ENCODE measurements at regions not wholly inside any gene's neighbourhood (a gene's known extent, or its start where the extent isn't known, plus 50 kb on each side); places are given as distances from the start of the nearest gene placed in this dataset.
"Not testable (repeated sequence)": the region's sequence is repeated elsewhere in the genome, so short reads cannot be mapped to it uniquely, and the experiment has no call there.

DNA sequence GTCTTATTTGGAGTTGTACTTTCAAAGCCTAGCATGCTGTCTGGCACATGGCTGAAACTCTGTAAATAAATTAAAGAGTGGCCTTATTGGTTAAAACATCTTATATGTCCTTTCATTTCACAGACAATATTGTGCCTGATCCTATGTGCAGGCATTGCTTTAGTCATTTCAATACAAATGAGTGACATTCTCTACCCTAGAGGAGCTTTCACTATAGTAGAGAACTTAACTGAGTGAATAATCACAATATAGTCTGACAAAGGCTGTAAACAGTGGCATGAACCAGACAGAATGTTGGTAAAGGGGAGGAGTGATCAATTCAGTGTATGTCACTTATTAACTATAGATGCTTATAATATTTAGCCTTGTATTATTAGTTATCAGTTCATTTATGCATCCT, 481.8 kb downstream of the TFAP2B start:
- no peaks in the 10 kb centered on the region for H3K27me3 ChIP-seq (ENCODE audit: control insufficient read depth in 3 of 3, insufficient read depth in 3 of 3, low read length in 3 of 3)
- FAIRE-seq, result no peak
- H3K9me3 ChIP-seq (ENCODE audit: control insufficient read depth in 2 of 2, insufficient read depth in 1 of 2, low read depth in 1 of 2, low read length in 1 of 2), result no peaks in the 10 kb centered on the region
- H3K36me3 ChIP-seq (ENCODE audit: control insufficient read depth in 3 of 3, insufficient read depth in 2 of 3, low read depth in 1 of 3, low read length in 3 of 3), result no peaks in the 10 kb centered on the region
- H3K4me1 ChIP-seq (ENCODE audit: control insufficient read depth in 3 of 3, insufficient read depth in 2 of 3, low read depth in 1 of 3, low read length in 2 of 3), result no peaks in the 10 kb centered on the region
- H3K4me3 ChIP-seq (ENCODE audit: low read depth in 1 of 3, low read length in 3 of 3), result no peak overlapping the region
- H3K27ac ChIP-seq (ENCODE audit: low read depth in 1 of 3, low read length in 2 of 3), result no peak overlapping the region
- DNase-seq, result no peak

GRCh38 chr6:51301962-51302361, 483.3 kb downstream of the TFAP2B start:
- Histone ChIP-seq H3K4me3 (ENCODE audit: low read depth in 1 of 3, low read length in 3 of 3) (no peak overlapping the region), H3K27me3 (ENCODE audit: control insufficient read depth in 3 of 3, insufficient read depth in 3 of 3, low read length in 3 of 3) (no peaks in the 10 kb centered on the region), H3K4me1 (ENCODE audit: control insufficient read depth in 3 of 3, insufficient read depth in 2 of 3, low read depth in 1 of 3, low read length in 2 of 3) (no peaks in the 10 kb centered on the region), H3K9me3 (ENCODE audit: control insufficient read depth in 2 of 2, insufficient read depth in 1 of 2, low read depth in 1 of 2, low read length in 1 of 2) (no peaks in the 10 kb centered on the region), H3K27ac (ENCODE audit: low read depth in 1 of 3, low read length in 2 of 3) (no peak overlapping the region), H3K36me3 (ENCODE audit: control insufficient read depth in 3 of 3, insufficient read depth in 2 of 3, low read depth in 1 of 3, low read length in 3 of 3) (no peaks in the 10 kb centered on the region)
- 33 to 45% (median 33%) methylated on average over 3 of the region's 3 CpGs for WGBS, 3 donors
- FAIRE-seq (no peak), DNase-seq (no peak)

GRCh38 chr6:51302431-51302830, 483.8 kb downstream of the TFAP2B start:
- H3K9me3 ChIP-seq (ENCODE audit: control insufficient read depth in 2 of 2, insufficient read depth in 1 of 2, low read depth in 1 of 2, low read length in 1 of 2), result no peaks in the 10 kb centered on the region
- 92 to 93% (median 93%) methylated on average over 2 of the region's 2 CpGs for WGBS, 3 donors
- no peaks in the 10 kb centered on the region for H3K27me3 ChIP-seq (ENCODE audit: control insufficient read depth in 3 of 3, insufficient read depth in 3 of 3, low read length in 3 of 3)
- FAIRE-seq (no peak), DNase-seq (no peak)
- H3K4me1 ChIP-seq (ENCODE audit: control insufficient read depth in 3 of 3, insufficient read depth in 2 of 3, low read depth in 1 of 3, low read length in 2 of 3), result no peaks in the 10 kb centered on the region
- no peaks in the 10 kb centered on the region for H3K36me3 ChIP-seq (ENCODE audit: control insufficient read depth in 3 of 3, insufficient read depth in 2 of 3, low read depth in 1 of 3, low read length in 3 of 3)
- no peak overlapping the region for H3K4me3 ChIP-seq (ENCODE audit: low read depth in 1 of 3, low read length in 3 of 3)
- no peak overlapping the region for H3K27ac ChIP-seq (ENCODE audit: low read depth in 1 of 3, low read length in 2 of 3)

DNA sequence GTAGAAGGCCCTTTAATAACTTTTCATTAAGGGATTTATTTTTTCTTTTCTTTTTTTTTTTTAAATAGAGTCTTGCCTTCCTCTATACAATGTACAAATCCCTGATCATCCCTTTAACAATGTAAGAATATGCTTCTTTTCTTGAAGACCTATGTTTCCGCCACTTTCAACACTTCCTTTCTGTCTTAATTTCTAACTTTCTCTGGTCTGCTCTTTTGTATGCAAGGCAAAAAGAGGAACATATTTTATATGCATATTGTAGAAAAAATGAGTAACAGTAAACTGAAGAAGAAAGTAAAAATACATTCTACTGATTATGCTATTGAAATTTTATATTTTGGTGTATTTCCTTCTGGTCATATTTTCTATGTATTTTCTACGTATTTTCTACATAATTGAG, 484.7 kb downstream of the TFAP2B start:
- H3K4me3 ChIP-seq (ENCODE audit: low read depth in 1 of 3, low read length in 3 of 3), result no peak overlapping the region
- FAIRE-seq (no peak), DNase-seq (no peak)
- H3K27ac ChIP-seq (ENCODE audit: low read depth in 1 of 3, low read length in 2 of 3), result no peak overlapping the region
- no peaks in the 10 kb centered on the region for H3K9me3 ChIP-seq (ENCODE audit: control insufficient read depth in 2 of 2, insufficient read depth in 1 of 2, low read depth in 1 of 2, low read length in 1 of 2)
- H3K27me3 ChIP-seq (ENCODE audit: control insufficient read depth in 3 of 3, insufficient read depth in 3 of 3, low read length in 3 of 3), result no peaks in the 10 kb centered on the region
- no peaks in the 10 kb centered on the region for H3K4me1 ChIP-seq (ENCODE audit: control insufficient read depth in 3 of 3, insufficient read depth in 2 of 3, low read depth in 1 of 3, low read length in 2 of 3)
- 67 to 77% (median 70%) methylated on average over 2 of the region's 2 CpGs for WGBS, 3 donors
- no peaks in the 10 kb centered on the region for H3K36me3 ChIP-seq (ENCODE audit: control insufficient read depth in 3 of 3, insufficient read depth in 2 of 3, low read depth in 1 of 3, low read length in 3 of 3)

- Histone ChIP-seq H3K9me3 (ENCODE audit: control insufficient read depth in 2 of 2, insufficient read depth in 1 of 2, low read depth in 1 of 2, low read length in 1 of 2) (no peaks in the 10 kb centered on the region), H3K27ac (ENCODE audit: low read depth in 1 of 3, low read length in 2 of 3) (no peak overlapping the region), H3K4me1 (ENCODE audit: control insufficient read depth in 3 of 3, insufficient read depth in 2 of 3, low read depth in 1 of 3, low read length in 2 of 3) (no peaks in the 10 kb centered on the region), H3K36me3 (ENCODE audit: control insufficient read depth in 3 of 3, insufficient read depth in 2 of 3, low read depth in 1 of 3, low read length in 3 of 3) (no peaks in the 10 kb centered on the region), H3K27me3 (ENCODE audit: control insufficient read depth in 3 of 3, insufficient read depth in 3 of 3, low read length in 3 of 3) (peaks cover 0 to 2% (median 0%) of the 10 kb centered on the region in 3 donors), H3K4me3 (ENCODE audit: low read depth in 1 of 3, low read length in 3 of 3) (no peak overlapping the region)
- no peak for DNase-seq
- no peak for FAIRE-seq
- 91 to 95% (median 95%) methylated on average over 2 of the region's 2 CpGs for WGBS, 3 donors
Observed at GRCh38 chr6:51314965-51315364, 496.3 kb downstream of the TFAP2B start.

GRCh38 chr6:51318674-51319073, 500.0 kb downstream of the TFAP2B start:
- Histone ChIP-seq H3K27me3 (ENCODE audit: control insufficient read depth in 3 of 3, insufficient read depth in 3 of 3, low read length in 3 of 3) (peaks cover 0 to 2% (median 0%) of the 10 kb centered on the region in 3 donors), H3K9me3 (ENCODE audit: control insufficient read depth in 2 of 2, insufficient read depth in 1 of 2, low read depth in 1 of 2, low read length in 1 of 2) (no peaks in the 10 kb centered on the region), H3K27ac (ENCODE audit: low read depth in 1 of 3, low read length in 2 of 3) (no peak overlapping the region), H3K4me3 (ENCODE audit: low read depth in 1 of 3, low read length in 3 of 3) (no peak overlapping the region), H3K36me3 (ENCODE audit: control insufficient read depth in 3 of 3, insufficient read depth in 2 of 3, low read depth in 1 of 3, low read length in 3 of 3) (no peaks in the 10 kb centered on the region), H3K4me1 (ENCODE audit: control insufficient read depth in 3 of 3, insufficient read depth in 2 of 3, low read depth in 1 of 3, low read length in 2 of 3) (no peaks in the 10 kb centered on the region)
- FAIRE-seq (no peak), DNase-seq (no peak)
- 53 to 63% (median 61%) methylated on average over 5 of the region's 5 CpGs for WGBS, 3 donors

DNA sequence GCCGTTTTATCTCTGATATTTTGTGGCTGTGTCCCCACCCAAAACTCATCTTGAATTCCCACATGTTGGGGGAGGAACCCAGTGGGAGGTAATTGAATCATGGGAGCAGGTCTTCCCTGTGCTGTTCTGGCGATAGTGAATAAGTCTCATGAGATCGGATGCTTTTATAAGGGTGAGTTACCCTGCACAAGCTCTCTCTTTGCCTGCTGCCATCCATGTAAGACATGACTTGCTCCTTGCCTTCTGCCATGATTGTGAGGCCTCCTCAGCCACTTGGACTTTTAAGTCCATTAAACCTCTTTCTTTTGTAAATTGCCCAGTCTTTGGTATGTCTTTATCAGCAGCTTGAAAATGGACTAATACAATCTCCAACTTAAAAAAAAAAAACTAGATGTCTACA, 502.8 kb downstream of the TFAP2B start:
- not testable (repeated sequence) for H3K4me1 ChIP-seq (ENCODE audit: control insufficient read depth in 3 of 3, insufficient read depth in 2 of 3, low read depth in 1 of 3, low read length in 2 of 3); H3K27me3 ChIP-seq (ENCODE audit: control insufficient read depth in 3 of 3, insufficient read depth in 3 of 3, low read length in 3 of 3); H3K4me3 ChIP-seq (ENCODE audit: low read depth in 1 of 3, low read length in 3 of 3); H3K9me3 ChIP-seq (ENCODE audit: control insufficient read depth in 2 of 2, insufficient read depth in 1 of 2, low read depth in 1 of 2, low read length in 1 of 2); FAIRE-seq; H3K27ac ChIP-seq (ENCODE audit: low read depth in 1 of 3, low read length in 2 of 3); H3K36me3 ChIP-seq (ENCODE audit: control insufficient read depth in 3 of 3, insufficient read depth in 2 of 3, low read depth in 1 of 3, low read length in 3 of 3); DNase-seq
- WGBS, 3 donors, result 80 to 90% (median 87%) methylated on average over 3 of the region's 3 CpGs

DNA sequence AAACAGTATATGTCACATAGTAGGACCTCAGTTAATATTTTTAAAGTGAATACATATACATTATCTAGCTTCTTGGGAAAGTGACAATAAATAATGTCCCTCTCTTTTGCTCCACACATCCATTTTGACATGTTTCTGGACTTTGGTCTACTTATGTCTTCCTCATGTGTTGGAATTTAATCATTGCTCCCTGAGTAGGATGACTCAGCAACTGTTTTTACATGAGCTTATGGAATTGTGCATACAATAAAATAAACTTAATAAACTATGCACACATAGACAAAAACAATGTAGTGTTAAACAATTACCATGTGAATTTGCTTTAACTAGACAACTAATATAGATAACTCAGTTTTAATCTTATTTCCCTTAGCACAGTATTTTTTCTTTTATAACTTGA, 503.8 kb downstream of the TFAP2B start:
- H3K27ac ChIP-seq (ENCODE audit: low read depth in 1 of 3, low read length in 2 of 3), result no peak overlapping the region
- DNase-seq (peak in 1 of 2 donors; percentile 6), FAIRE-seq (no peak)
- H3K4me3 ChIP-seq (ENCODE audit: low read depth in 1 of 3, low read length in 3 of 3), result no peak overlapping the region
- H3K36me3 ChIP-seq (ENCODE audit: control insufficient read depth in 3 of 3, insufficient read depth in 2 of 3, low read depth in 1 of 3, low read length in 3 of 3), result no peaks in the 10 kb centered on the region
- H3K27me3 ChIP-seq (ENCODE audit: control insufficient read depth in 3 of 3, insufficient read depth in 3 of 3, low read length in 3 of 3), result no peaks in the 10 kb centered on the region
- no peaks in the 10 kb centered on the region for H3K9me3 ChIP-seq (ENCODE audit: control insufficient read depth in 2 of 2, insufficient read depth in 1 of 2, low read depth in 1 of 2, low read length in 1 of 2)
- no peaks in the 10 kb centered on the region for H3K4me1 ChIP-seq (ENCODE audit: control insufficient read depth in 3 of 3, insufficient read depth in 2 of 3, low read depth in 1 of 3, low read length in 2 of 3)

DNA sequence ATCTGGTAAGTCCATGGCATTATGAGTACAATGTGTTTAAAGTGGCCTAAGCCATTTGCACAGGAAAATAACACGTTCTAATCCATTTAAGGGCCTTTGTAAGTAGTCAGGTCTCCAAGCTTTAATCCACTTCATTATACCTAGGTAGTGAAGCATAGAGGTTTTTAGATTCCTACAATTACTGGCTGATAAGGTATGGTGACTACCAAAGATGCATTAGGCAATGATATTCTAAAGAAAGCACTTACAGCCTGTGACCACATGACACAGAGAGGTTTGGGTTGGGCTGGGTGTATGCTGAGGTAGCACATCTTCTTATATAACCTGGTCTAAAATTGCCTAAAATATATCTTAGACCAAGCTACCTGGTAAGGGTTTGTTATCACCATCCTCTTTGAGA, 504.4 kb downstream of the TFAP2B start:
- no peak overlapping the region for H3K4me3 ChIP-seq (ENCODE audit: low read depth in 1 of 3, low read length in 3 of 3)
- H3K27ac ChIP-seq (ENCODE audit: low read depth in 1 of 3, low read length in 2 of 3), result no peak overlapping the region
- H3K27me3 ChIP-seq (ENCODE audit: control insufficient read depth in 3 of 3, insufficient read depth in 3 of 3, low read length in 3 of 3), result no peaks in the 10 kb centered on the region
- H3K4me1 ChIP-seq (ENCODE audit: control insufficient read depth in 3 of 3, insufficient read depth in 2 of 3, low read depth in 1 of 3, low read length in 2 of 3), result no peaks in the 10 kb centered on the region
- FAIRE-seq (no peak), DNase-seq (no peak)
- 33 to 40% (median 35%) methylated on average over 1 of the region's 1 CpG for WGBS, 3 donors
- H3K36me3 ChIP-seq (ENCODE audit: control insufficient read depth in 3 of 3, insufficient read depth in 2 of 3, low read depth in 1 of 3, low read length in 3 of 3), result no peaks in the 10 kb centered on the region
- no peaks in the 10 kb centered on the region for H3K9me3 ChIP-seq (ENCODE audit: control insufficient read depth in 2 of 2, insufficient read depth in 1 of 2, low read depth in 1 of 2, low read length in 1 of 2)

Data from small intestine (tissue), 7 donors.